ENCODE measurements at regions not wholly inside any gene's neighbourhood (a gene's known extent, or its start where the extent isn't known, plus 50 kb on each side); places are given as distances from the start of the nearest gene placed in this dataset.
"Not testable (repeated sequence)": the region's sequence is repeated elsewhere in the genome, so short reads cannot be mapped to it uniquely, and the experiment has no call there.

- TF ChIP-seq CTCF, POLR2A (IDR thresholded peaks at IDR 0.05): not testable (repeated sequence)
Measured at GRCh38 chr9:74424488-74424887, 72.6 kb upstream of the RORB start.
